ENCODE measurements at regions not wholly inside any gene's neighbourhood (a gene's known extent, or its start where the extent isn't known, plus 50 kb on each side); places are given as distances from the start of the nearest gene placed in this dataset.

- H3K4me2 ChIP-seq (ENCODE audit: insufficient read depth, low read length) = no peak overlapping the region
- ChIA-PET CTCF (ENCODE audit: low intra/inter-chr PET ratio) (no interaction called here), POLR2A (no interaction called here)
- H3K9me3 ChIP-seq (replicated peaks; ENCODE audit: control insufficient read depth, insufficient read depth, low read depth, low read length) = no peaks in the 10 kb centered on the region
- H3K4me3 ChIP-seq = no peak overlapping the region
- in situ Hi-C loops (cut with MboI) (no loop called here), intact Hi-C loops (cut with micrococcal nuclease) (no loop called here)
- no peaks in the 10 kb centered on the region for H3K4me1 ChIP-seq (replicated peaks in 1 of 2; ENCODE audit: control insufficient read depth in 2 of 2, insufficient read depth in 2 of 2, low read length in 2 of 2)
- DNase-seq (ENCODE audit: extremely low read depth in 1 of 4, low spot score in 3 of 4) = no peak
- no peak overlapping the region for H3K27ac ChIP-seq (ENCODE audit: extremely low read depth, low read depth, low read length)
- WGBS (ENCODE audit: insufficient coverage, low coverage, missing lambda C conversion rate) = 0% methylated on average over 2 of the region's 2 CpGs
- no peaks in the 10 kb centered on the region for H3K79me2 ChIP-seq (ENCODE audit: control insufficient read depth, insufficient read depth, low read length)
- H3K36me3 ChIP-seq (ENCODE audit: control insufficient read depth, insufficient read depth, low read length) = no peaks in the 10 kb centered on the region
- H4K20me1 ChIP-seq (replicated peaks; ENCODE audit: control insufficient read depth, insufficient read depth, low read length) = no peaks in the 10 kb centered on the region
- no peak overlapping the region for H2AFZ ChIP-seq (ENCODE audit: low read depth, low read length)
- H3K9ac ChIP-seq (ENCODE audit: insufficient read depth in 1 of 2, low read depth in 2 of 2, low read length in 2 of 2) = no peak overlapping the region
- no peaks in the 10 kb centered on the region for H3K27me3 ChIP-seq (ENCODE audit: control insufficient read depth in 2 of 2, insufficient read depth in 2 of 2, low read length in 2 of 2)
- no peak for ATAC-seq
- BruUV-seq (replicated peaks) = no TSS peak
- FAIRE-seq = no peak
- no peak for TF ChIP-seq TBP (optimal IDR thresholded peaks at IDR 0.05; ENCODE audit: low read depth, low read length)
- TF ChIP-seq CEBPG (CRISPR knock-in tag; IDR thresholded peaks at IDR 0.05) = no peak
- TF ChIP-seq CEBPG (tag; conservative IDR thresholded peaks at IDR 0.05 in 1 of 2, IDR thresholded peaks at IDR 0.05 in 1 of 2) = no peak
- TF ChIP-seq, protein P1, sequence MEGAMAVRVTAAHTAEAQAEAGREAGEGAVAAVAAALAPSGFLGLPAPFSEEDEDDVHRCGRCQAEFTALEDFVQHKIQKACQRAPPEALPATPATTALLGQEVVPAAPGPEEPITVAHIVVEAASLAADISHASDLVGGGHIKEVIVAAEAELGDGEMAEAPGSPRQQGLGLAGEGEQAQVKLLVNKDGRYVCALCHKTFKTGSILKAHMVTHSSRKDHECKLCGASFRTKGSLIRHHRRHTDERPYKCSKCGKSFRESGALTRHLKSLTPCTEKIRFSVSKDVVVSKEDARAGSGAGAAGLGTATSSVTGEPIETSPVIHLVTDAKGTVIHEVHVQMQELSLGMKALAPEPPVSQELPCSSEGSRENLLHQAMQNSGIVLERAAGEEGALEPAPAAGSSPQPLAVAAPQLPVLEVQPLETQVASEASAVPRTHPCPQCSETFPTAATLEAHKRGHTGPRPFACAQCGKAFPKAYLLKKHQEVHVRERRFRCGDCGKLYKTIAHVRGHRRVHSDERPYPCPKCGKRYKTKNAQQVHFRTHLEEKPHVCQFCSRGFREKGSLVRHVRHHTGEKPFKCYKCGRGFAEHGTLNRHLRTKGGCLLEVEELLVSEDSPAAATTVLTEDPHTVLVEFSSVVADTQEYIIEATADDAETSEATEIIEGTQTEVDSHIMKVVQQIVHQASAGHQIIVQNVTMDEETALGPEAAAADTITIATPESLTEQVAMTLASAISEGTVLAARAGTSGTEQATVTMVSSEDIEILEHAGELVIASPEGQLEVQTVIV (CRISPR knock-in tag; IDR thresholded peaks at IDR 0.05; ENCODE audit: borderline replicate concordance) = no peak
- TF ChIP-seq ZNF395 (CRISPR knock-in tag; IDR thresholded peaks at IDR 0.05) = no peak
- TF ChIP-seq RAD51 (IDR thresholded peaks at IDR 0.05; ENCODE audit: borderline replicate concordance, low read depth) = peak; percentile 73
- no peak for TF ChIP-seq FOXA1 (IDR thresholded peaks at IDR 0.05; ENCODE audit: borderline replicate concordance)
- no peak for TF ChIP-seq SIN3B (IDR thresholded peaks at IDR 0.05; ENCODE audit: low read depth)
- no peak for TF ChIP-seq KLF10 (CRISPR knock-in tag; IDR thresholded peaks at IDR 0.05)
- no peak for TF ChIP-seq ZNF133 (CRISPR knock-in tag; IDR thresholded peaks at IDR 0.05)
- TF ChIP-seq TFE3 (CRISPR knock-in tag; IDR thresholded peaks at IDR 0.05) = peak; percentile 90
- no peaks in the 10 kb centered on the region for H3K9me1 ChIP-seq (ENCODE audit: control insufficient read depth, insufficient read depth, low read length)
These were observed 354.4 kb downstream of the TBL1XR1 start for GRCh38 chr3:176842914-176843313.

All from K562 (cell line).